Neural progenitor cell (in vitro differentiated cells): ENCODE measurements at regions not wholly inside any gene's neighbourhood (a gene's known extent, or its start where the extent isn't known, plus 50 kb on each side); places are given as distances from the start of the nearest gene placed in this dataset.

Source experiments
- EZH2phosphoT487 ChIP-seq: fragments of 200-600 bp; sonication (generic); IDR thresholded peaks from 2 replicates; pipeline ENCODE4 v1.6.1; 2017; ENCODE audit warnings: antibody characterized with exemption
- TF ChIP-seq, protein P1 (sequence below): fragments of 200-600 bp; sonication (generic); IDR thresholded peaks from 2 replicates; pipeline ENCODE4 v1.5.1; 2017; ENCODE audit warnings: antibody characterized with exemption, mild to moderate bottlenecking

GRCh38 chr12:118908811-118909210, 72.5 kb upstream of the SRRM4 start:
- TF ChIP-seq, protein P1, sequence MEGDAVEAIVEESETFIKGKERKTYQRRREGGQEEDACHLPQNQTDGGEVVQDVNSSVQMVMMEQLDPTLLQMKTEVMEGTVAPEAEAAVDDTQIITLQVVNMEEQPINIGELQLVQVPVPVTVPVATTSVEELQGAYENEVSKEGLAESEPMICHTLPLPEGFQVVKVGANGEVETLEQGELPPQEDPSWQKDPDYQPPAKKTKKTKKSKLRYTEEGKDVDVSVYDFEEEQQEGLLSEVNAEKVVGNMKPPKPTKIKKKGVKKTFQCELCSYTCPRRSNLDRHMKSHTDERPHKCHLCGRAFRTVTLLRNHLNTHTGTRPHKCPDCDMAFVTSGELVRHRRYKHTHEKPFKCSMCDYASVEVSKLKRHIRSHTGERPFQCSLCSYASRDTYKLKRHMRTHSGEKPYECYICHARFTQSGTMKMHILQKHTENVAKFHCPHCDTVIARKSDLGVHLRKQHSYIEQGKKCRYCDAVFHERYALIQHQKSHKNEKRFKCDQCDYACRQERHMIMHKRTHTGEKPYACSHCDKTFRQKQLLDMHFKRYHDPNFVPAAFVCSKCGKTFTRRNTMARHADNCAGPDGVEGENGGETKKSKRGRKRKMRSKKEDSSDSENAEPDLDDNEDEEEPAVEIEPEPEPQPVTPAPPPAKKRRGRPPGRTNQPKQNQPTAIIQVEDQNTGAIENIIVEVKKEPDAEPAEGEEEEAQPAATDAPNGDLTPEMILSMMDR: no peak
- TF ChIP-seq EZH2phosphoT487: no peak
